ENCODE measurements at regions not wholly inside any gene's neighbourhood (a gene's known extent, or its start where the extent isn't known, plus 50 kb on each side); places are given as distances from the start of the nearest gene placed in this dataset.

- no peak for TF ChIP-seq CREB5 (CRISPR knock-in tag; IDR thresholded peaks at IDR 0.05; ENCODE audit: low read depth)
- TF ChIP-seq PATZ1 (CRISPR knock-in tag; IDR thresholded peaks at IDR 0.05; ENCODE audit: borderline replicate concordance), result no peak
- TF ChIP-seq ZNF565 (CRISPR knock-in tag; conservative IDR thresholded peaks at IDR 0.05; ENCODE audit: low read depth), result no peak
- TF ChIP-seq TSHZ2 (CRISPR knock-in tag; IDR thresholded peaks at IDR 0.05), result no peak
- TF ChIP-seq ZFP3 (CRISPR knock-in tag; IDR thresholded peaks at IDR 0.05), result no peak
- no peak for TF ChIP-seq TOX (CRISPR knock-in tag; IDR thresholded peaks at IDR 0.05; ENCODE audit: borderline replicate concordance)
- no peak for TF ChIP-seq RARB (CRISPR knock-in tag; IDR thresholded peaks at IDR 0.05)
Measured at GRCh38 chr11:79894111-79894510, 453.3 kb upstream of the TENM4 start.

Measured in SK-N-SH treated with all-trans-retinoic acid at 6 μM for 48 hours (cell line).